ENCODE measurements at regions not wholly inside any gene's neighbourhood (a gene's known extent, or its start where the extent isn't known, plus 50 kb on each side); places are given as distances from the start of the nearest gene placed in this dataset.
A peak's percentile ranks its signal among the peaks of the same experiment; 100 is the strongest.

GRCh38 chr13:84243340-84243739 lies 361.1 kb upstream of the SLITRK1 start:
- DNase-seq, result no peak

- DNase-seq, result no peak
Observed at GRCh38 chr13:84239032-84239431, 356.8 kb upstream of the SLITRK1 start.

- DNase-seq, result no peak
Observed at GRCh38 chr13:84238381-84238780, 356.1 kb upstream of the SLITRK1 start.

- DNase-seq, result no peak
Observed at GRCh38 chr13:84237143-84237542, 354.9 kb upstream of the SLITRK1 start.

- no peak for DNase-seq
Observed at GRCh38 chr13:84234416-84234815, 352.1 kb upstream of the SLITRK1 start.

GRCh38 chr13:84230568-84230967 lies 348.3 kb upstream of the SLITRK1 start:
- no peak for DNase-seq

GRCh38 chr13:84211048-84211447 lies 328.8 kb upstream of the SLITRK1 start:
- no peak for DNase-seq

- no peak for DNase-seq
Observed at GRCh38 chr13:84208246-84208910, 326.1 kb upstream of the SLITRK1 start.

- DNase-seq, result no peak
Observed at GRCh38 chr13:84207509-84207908, 325.2 kb upstream of the SLITRK1 start.

- no peak for DNase-seq
Observed at GRCh38 chr13:84200971-84201370, 318.7 kb upstream of the SLITRK1 start.

GRCh38 chr13:84192125-84192524 lies 309.9 kb upstream of the SLITRK1 start:
- no peak for DNase-seq

- DNase-seq, result no peak
Observed at GRCh38 chr13:84191139-84191538, 308.9 kb upstream of the SLITRK1 start.

GRCh38 chr13:84187626-84188025 lies 305.4 kb upstream of the SLITRK1 start:
- DNase-seq, result no peak

GRCh38 chr13:84139561-84140158 lies 257.4 kb upstream of the SLITRK1 start:
- no peak for DNase-seq

GRCh38 chr13:84137292-84137691 lies 255.0 kb upstream of the SLITRK1 start:
- no peak for DNase-seq

GRCh38 chr13:84136582-84136981 lies 254.3 kb upstream of the SLITRK1 start:
- DNase-seq, result no peak

GRCh38 chr13:84132491-84132890 lies 250.2 kb upstream of the SLITRK1 start:
- DNase-seq, result no peak

GRCh38 chr13:84131249-84131648 lies 249.0 kb upstream of the SLITRK1 start:
- no peak for DNase-seq

- DNase-seq, result no peak
Observed at GRCh38 chr13:84130495-84131114, 248.3 kb upstream of the SLITRK1 start.

- peak; percentile 11 for DNase-seq
Observed at GRCh38 chr13:84129966-84130365, 247.7 kb upstream of the SLITRK1 start.

GRCh38 chr13:84127597-84128128 lies 245.4 kb upstream of the SLITRK1 start:
- no peak for DNase-seq

GRCh38 chr13:84126671-84127171 lies 244.4 kb upstream of the SLITRK1 start:
- DNase-seq, result peak; percentile 0

GRCh38 chr13:84121456-84121855 lies 239.2 kb upstream of the SLITRK1 start:
- no peak for DNase-seq

- DNase-seq, result no peak
Observed at GRCh38 chr13:84118839-84119409, 236.7 kb upstream of the SLITRK1 start.
